NT2/D1 (cell line): ENCODE measurements at regions not wholly inside any gene's neighbourhood (a gene's known extent, or its start where the extent isn't known, plus 50 kb on each side); places are given as distances from the start of the nearest gene placed in this dataset.
"Not testable (repeated sequence)": the region's sequence is repeated elsewhere in the genome, so short reads cannot be mapped to it uniquely, and the experiment has no call there.

Experiments
- SUZ12 ChIP-seq: IDR thresholded peaks from 2 replicates; pipeline ENCODE4 v1.6.1; 2011; ENCODE audit not compliant: insufficient read length, insufficient read depth; ENCODE audit errors: extremely low read depth
- YY1 ChIP-seq: IDR thresholded peaks from 2 replicates; pipeline ENCODE4 v1.6.1; 2011; ENCODE audit not compliant: insufficient read length, insufficient read depth
- ZNF274 ChIP-seq: IDR thresholded peaks from 2 replicates; pipeline ENCODE4 v1.6.1; 2011; ENCODE audit warnings: mild to moderate bottlenecking, low read depth, low read length

DNA sequence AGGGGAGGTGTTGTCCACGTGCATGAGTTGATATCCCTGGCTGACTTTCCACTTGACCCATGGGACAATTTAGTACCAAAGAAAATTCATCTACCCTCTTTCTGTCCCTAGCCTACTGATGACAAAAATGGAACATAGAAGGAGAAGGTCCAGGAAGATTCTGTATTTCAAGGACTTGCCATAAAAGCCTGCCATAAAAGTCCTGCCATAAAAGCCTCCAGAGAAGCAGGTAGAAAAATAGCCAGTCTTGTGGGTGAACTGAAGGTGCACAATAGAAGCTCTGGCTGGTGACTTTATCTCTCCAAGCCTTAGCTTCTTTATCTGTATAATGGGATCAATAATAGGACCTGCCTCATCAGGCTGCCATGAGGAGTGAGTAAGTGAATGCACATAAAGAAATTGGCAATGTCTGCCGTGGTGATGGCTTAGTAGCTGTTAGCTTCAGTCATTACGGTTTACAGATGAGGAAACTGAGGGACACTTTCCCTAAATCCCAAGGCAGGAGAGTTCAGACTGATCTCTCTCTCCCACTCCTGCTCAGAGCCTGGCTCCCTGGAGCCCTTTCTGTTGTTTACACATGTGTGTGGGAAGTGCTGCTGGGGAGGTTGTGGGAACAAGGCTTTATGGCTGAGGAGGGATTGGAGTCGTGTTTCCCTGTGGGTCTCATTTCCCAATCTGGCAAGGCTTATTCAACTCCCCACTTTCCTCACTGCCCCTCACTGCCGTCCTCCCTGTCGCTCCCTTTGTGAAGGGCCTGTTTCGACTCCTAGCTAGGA, 101.5 kb downstream of the TRIM43 start:
- TF ChIP-seq ZNF274, YY1, SUZ12: not testable (repeated sequence)
